ENCODE measurements at regions not wholly inside any gene's neighbourhood (a gene's known extent, or its start where the extent isn't known, plus 50 kb on each side); places are given as distances from the start of the nearest gene placed in this dataset.
A peak's percentile ranks its signal among the peaks of the same experiment; 100 is the strongest.

DNA sequence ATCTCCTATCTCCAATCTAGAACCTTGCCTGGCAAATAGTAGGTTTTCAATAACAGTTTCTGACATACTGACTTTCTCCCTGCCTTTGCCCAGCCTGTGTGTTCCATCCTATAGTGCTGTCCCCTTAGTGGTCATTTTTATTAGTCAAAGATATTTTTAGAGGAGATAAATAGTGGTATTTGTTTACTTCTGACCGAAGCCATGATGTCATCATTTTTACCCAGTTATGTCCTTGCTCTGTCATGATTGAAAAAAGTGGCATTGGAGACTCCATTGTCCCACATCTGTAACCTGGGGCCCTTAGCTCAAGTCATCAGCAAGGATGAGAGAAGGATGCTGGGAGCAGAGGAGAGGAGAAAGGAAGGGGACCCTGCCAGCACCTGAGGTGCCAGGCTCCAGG lies 80.6 kb upstream of the ATP2B2 start:
- no peak for DNase-seq

GRCh38 chr3:10594915-10595314 lies 89.5 kb upstream of the ATP2B2 start:
- DNase-seq = peak; percentile 42

GRCh38 chr3:10596746-10597448 lies 91.5 kb upstream of the ATP2B2 start:
- no peak for DNase-seq

DNA sequence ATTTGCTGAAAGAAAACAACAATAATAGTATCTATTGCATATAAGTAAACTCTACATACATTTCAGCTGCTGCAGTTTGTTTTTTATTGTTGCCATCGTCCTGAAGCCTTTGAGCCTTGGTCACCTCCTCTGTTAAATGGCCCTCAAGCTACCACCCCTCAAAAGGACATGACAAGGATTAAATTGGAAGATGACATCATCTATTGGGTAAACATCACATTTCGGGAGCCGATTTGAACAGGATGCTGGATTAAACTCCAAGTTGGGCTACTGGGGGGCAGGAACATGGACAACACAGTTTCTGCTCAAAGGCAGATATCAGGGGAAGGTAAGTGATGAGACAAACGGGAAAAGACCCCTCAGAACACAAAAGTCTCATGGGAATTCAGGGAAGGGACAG lies 92.3 kb upstream of the ATP2B2 start:
- no peak for DNase-seq

- no peak for DNase-seq
Observed at GRCh38 chr3:10599017-10599416, 93.6 kb upstream of the ATP2B2 start.

DNA sequence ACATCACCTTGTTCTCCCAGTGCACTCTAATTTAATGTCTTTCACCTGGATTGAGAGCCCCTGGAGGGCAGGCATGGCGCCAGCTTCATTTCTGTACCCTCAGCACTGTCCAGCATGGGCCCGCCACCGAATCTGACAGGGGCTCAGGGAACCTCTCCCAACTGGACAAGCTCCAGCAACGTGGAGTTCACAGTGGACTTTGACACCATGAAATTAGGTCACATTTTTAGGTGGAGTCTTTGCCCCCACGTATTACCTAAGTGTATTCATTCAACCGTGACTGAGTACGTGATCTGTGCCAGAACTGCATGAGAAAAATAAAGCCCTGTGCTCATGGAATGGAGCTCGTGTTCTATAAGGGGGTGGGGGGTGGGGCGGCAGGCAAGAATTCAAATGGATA lies 94.1 kb upstream of the ATP2B2 start:
- DNase-seq = no peak

DNA sequence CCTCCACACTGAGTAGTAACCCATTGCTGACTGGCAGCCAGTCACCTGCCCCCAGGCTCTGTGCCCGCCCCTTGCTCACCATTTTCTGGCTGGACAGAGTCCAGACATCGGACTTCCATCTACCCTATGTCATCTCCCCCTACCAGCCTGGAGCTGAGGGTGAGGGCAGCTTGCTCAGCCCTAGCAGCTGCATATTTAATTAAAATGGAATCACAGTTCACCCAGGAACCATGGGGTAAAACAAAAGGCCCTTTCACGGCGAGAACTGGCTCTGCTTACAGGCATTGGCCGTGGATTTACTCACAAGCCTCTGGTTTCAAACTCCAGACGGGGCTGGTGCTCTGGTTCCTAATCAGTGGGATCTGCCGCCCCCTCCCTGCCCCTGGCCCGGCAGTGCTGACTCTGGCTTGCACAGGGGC lies 94.9 kb upstream of the ATP2B2 start:
- no peak for DNase-seq

GRCh38 chr3:10600726-10601125 lies 95.3 kb upstream of the ATP2B2 start:
- DNase-seq = no peak

DNA sequence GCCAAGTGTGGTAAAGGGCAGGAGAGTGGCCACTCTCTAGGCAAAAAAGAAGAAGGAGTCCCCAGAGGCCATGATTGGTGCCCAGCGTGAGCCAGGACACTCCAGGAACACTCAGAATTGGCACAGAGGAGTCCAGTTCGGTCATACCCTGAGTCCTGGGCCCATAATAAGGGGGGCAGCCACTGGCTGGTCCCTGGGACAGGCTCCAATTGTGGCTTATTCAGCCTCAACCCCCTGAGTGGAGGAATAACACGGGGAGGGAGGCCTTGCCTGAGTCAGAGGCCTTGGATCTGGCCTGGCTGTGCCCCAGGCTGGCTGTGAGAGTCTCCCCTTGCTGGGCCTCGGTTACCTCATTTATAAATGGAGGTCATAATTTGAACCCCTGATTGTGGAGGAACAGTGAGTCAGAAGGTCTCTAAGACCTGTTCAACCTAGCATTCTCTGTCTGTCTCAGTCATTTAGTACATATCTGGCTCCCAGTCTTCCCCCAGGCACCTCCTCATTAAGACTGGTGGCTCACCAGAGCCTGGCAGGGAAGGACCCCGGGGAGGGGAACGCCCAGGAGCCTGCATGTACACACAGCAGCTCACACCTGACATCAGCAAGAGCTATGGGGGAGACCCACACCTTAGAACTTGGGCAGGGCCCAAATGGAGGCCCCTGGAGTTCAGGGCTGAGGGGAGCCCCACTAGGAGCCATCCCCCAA lies 95.9 kb upstream of the ATP2B2 start:
- DNase-seq = no peak

GRCh38 chr3:10601857-10602230 lies 96.5 kb upstream of the ATP2B2 start:
- no peak for DNase-seq

- no peak for DNase-seq
Observed at GRCh38 chr3:10602271-10602670, 96.9 kb upstream of the ATP2B2 start.

DNA sequence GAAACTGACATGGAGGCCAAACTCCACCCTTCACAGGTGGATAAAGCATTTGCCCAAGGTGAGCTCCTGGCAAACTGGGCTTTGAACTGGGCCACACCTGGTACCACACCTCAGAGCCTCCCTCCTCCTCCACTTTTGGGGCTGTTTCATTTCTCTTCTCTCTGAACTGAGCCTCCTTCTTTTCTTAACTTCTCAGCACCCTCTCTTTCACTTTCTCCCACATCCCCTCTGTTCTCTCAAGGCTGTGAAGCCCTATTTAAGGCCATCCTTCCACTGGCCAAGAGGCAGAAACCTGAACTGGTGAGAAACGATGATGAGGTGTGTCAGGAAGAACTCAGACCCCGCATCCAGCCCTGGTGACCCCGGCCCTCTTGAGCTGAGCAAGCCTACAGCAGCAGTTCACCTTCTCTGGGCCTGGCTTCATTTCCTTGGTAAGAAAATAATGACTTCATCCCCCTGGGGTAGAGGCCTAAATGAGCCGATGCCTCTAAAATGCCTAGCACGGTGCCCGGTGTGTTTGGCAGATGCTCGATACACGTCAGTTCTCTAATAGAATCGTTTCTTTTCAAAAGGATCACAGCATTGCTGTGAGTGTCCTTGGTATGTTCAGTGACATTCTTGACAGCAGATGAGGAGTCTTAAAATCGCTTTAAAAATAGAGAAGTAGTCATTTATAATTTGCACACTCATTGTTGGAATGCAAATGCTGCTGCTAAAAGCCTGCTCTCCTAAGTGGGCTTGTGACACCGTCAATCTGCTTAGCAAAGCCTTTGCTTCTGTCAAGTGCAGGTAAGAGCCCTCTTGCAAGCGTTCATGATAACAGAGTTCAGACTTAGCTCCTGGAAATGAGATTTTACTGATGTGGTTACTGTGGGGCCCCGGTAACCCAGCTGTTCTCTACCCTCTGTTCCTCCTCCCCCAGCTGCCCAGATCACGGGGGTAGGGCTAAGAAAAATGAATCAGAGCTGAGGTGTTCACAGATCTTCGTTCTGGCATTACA lies 97.7 kb upstream of the ATP2B2 start:
- peak; percentile 62 for DNase-seq

- no peak for DNase-seq
Observed at GRCh38 chr3:10609134-10609533, 103.7 kb upstream of the ATP2B2 start.

DNA sequence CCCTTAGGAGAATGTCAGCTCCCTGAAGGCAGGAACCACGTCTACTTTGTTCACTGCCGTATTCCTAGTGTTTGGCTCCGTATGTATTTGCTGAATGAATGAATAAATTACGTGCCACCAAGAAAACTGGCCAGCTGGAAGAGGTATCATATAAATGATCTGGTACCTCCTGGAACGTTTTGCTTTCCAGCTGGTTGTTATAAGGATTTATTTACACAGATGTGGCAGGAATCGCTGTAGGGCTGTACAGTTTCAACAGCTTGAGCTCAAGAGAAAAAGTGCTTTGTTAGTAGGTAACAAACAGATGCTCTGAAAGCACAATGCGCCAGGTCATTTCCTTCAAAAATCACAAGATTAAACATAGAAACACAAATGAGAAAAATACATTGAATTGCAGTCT lies 108.8 kb upstream of the ATP2B2 start:
- DNase-seq = no peak

DNA sequence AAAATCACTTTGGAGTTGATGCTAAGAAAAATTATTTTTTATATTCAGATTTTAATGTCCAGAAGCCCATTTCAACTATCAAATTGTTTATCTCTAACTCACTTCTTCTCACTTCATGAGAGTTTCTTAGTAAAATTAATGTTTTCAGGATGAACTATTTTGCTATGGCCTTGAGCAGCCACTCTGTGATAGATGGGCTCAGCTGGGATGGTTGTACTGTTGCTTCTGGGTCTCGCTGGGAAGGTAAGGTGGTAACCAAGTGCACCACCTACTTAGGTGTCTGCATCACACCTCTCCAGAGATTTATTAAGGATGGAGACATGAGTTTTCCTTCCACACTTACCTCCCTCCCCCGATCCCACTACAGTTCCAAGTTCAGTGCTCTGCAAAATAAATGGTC lies 110.3 kb upstream of the ATP2B2 start:
- no peak for DNase-seq

DNA sequence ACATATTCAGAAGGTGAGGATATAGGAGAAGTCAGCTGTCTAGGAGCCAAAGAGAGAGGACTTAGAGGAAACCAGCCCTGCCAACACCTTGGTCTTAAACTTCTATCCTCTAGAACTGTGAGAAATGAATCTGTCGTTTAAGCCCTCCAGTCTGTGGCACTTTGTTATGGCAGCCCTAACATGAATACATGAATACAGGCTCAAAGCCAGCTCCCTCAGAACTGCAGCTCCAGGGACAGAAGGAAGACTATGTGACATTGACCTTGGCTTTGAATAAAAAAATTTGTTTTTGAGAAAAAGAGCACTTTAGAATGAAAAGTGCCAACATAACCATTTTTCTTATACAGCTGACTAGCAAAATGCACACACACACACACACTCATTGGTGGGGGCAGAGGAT lies 110.9 kb upstream of the ATP2B2 start:
- DNase-seq = no peak

GRCh38 chr3:10619989-10620832 lies 114.8 kb upstream of the ATP2B2 start:
- no peak for DNase-seq

- DNase-seq = no peak
Observed at GRCh38 chr3:10620833-10621082, 115.4 kb upstream of the ATP2B2 start.

DNA sequence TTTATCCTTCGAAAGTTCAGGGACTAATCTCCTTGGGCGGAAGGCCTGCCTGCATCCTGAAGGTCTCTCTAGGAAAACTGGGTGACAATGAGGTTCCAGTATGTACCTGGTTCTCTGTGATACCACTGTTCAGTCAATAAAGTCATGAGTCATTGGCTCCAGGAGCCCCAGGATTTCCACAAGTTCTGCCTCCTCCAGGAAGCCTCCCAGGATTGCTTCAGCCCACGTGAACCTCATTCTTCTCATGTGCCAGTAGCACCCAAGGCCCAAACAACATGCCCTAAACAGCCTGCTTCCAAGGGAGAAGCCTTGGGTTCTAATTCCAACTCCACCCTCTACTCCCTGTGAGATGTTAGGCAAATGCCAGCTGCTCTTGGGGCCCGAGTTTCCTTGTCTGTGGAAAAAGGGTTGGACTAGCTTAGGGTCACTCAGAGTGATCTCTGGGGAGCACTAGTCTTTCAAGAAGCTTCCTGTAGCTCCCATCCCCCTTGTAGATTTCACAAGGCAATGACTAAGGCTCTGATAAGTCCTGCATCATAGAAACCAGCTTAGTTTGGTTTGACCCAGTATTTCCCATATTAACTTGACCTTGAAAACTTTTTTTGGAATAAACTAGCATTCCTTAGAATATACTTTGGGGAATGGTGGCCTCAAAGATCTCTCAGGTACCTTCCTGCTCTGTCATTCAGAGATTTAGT lies 118.3 kb upstream of the ATP2B2 start:
- no peak for DNase-seq

DNA sequence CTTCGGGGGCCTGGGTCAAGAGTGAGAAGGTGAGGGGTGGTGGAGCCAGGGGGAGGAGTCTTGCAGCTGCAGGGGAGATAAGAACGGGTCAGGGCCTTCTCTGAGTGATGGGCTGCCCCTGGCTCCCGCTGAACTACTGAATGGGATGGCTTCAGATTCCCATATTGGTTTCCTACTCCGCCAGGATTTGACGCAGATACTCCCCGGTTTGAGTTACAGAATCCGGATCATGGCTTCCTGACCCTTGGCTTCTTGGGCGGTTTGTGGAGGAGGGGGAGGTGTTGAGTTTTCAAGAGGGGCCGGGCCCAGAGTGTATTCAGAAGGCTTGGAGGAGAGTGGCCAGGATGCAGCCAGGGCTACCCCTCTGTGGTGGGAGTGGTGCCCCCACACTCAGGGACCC lies 119.9 kb upstream of the ATP2B2 start:
- DNase-seq = no peak

GRCh38 chr3:10627884-10628572 lies 122.6 kb upstream of the ATP2B2 start:
- no peak for DNase-seq

All from activated CD4-positive, alpha-beta T cell treated with anti-CD3 and anti-CD28 coated beads, Interleukin-2, amount 50 U/mL, for 16 hours (primary cell).